ENCODE measurements at regions not wholly inside any gene's neighbourhood (a gene's known extent, or its start where the extent isn't known, plus 50 kb on each side); places are given as distances from the start of the nearest gene placed in this dataset.

GRCh38 chr13:22961835-22962537 lies 218.8 kb upstream of the SGCG start:
- no peak overlapping the region for H2BK20ac ChIP-seq (ENCODE audit: low read length)
- FAIRE-seq (no peak), DNase-seq (ENCODE audit: low read depth in 1 of 2, low spot score in 2 of 2) (peak in 1 of 2 experiments; percentile 28)
- no peak overlapping the region for H2AK5ac ChIP-seq (ENCODE audit: low read depth, low read length)
- H3K14ac ChIP-seq (ENCODE audit: insufficient read length): no peak overlapping the region
- H3K18ac ChIP-seq (ENCODE audit: extremely low read depth, low read length): no peak overlapping the region
- TF ChIP-seq KDM4A (IDR thresholded peaks at IDR 0.05; ENCODE audit: low read depth, low read length, severe bottlenecking): no peak
- TF ChIP-seq CBX5 (IDR thresholded peaks at IDR 0.05; ENCODE audit: low read depth, low read length): no peak
- TF ChIP-seq CHD1 (IDR thresholded peaks at IDR 0.05; ENCODE audit: low read depth, low read length): no peak
- no peak for TF ChIP-seq FOSL1 (IDR thresholded peaks at IDR 0.05; ENCODE audit: insufficient read depth, low read depth, low read length)
- no peak for TF ChIP-seq CEBPB (IDR thresholded peaks at IDR 0.05; ENCODE audit: low read depth, low read length)
- no peak for TF ChIP-seq ATF2 (IDR thresholded peaks at IDR 0.05; ENCODE audit: low read length)
- no peak for TF ChIP-seq HDAC6 (IDR thresholded peaks at IDR 0.05; ENCODE audit: low read depth, low read length)
- no peak overlapping the region for H2BK5ac ChIP-seq (ENCODE audit: low read depth, low read length)
- H2BK12ac ChIP-seq (ENCODE audit: low read depth, low read length): no peak overlapping the region
- H3K4me1 ChIP-seq (replicated peaks in 1 of 4; ENCODE audit: control insufficient read depth in 3 of 4, insufficient read depth in 4 of 4, low read length in 3 of 4): no peaks in the 10 kb centered on the region
- H3K79me1 ChIP-seq (ENCODE audit: low read depth, low read length): no peaks in the 10 kb centered on the region
- no peak overlapping the region for H4K8ac ChIP-seq (ENCODE audit: extremely low read depth, insufficient read depth, low read length)
- H3K23ac ChIP-seq (ENCODE audit: insufficient read length): no peak overlapping the region
- no peak overlapping the region for H4K5ac ChIP-seq (ENCODE audit: insufficient read length, low read depth, low read length)
- ChIA-PET POLR2A (ENCODE audit: partially characterized antibody) (no interaction called here), CTCF (ENCODE audit: partially characterized antibody) (interaction anchor here (0.7 to 1.4 kb wide), 2 partner anchors 10 to 161 kb away, joined by 3 to 5 read pairs; no protein-coding TSS in a partner anchor)
- no peaks in the 10 kb centered on the region for H3K27me3 ChIP-seq (replicated peaks in 1 of 4; ENCODE audit: control insufficient read depth in 3 of 4, extremely low read depth in 1 of 4, insufficient read depth in 3 of 4, low read length in 3 of 4)
- H2BK120ac ChIP-seq (replicated peaks; ENCODE audit: low read depth, low read length): no peak overlapping the region
- H2AFZ ChIP-seq (ENCODE audit: low read length): no peak overlapping the region
- H3K36me3 ChIP-seq (ENCODE audit: control insufficient read depth in 2 of 4, insufficient read depth in 4 of 4, low read length in 3 of 4): no peaks in the 10 kb centered on the region
- H3K4me2 ChIP-seq (ENCODE audit: insufficient read depth in 1 of 2, low read depth in 2 of 2, low read length in 2 of 2): no peak overlapping the region
- 83% methylated on average over 16 of the region's 16 CpGs; no CpG with 5 or more reads in 1 of the 2 experiments for whole genome bisulfite sequencing, 2 experiments (ENCODE audit: extremely low coverage in 1 of 2, insufficient coverage in 1 of 2, insufficient read length in 1 of 2, insufficient replicate concordance in 2 of 2, low coverage in 1 of 2, low lambda C conversion rate in 2 of 2, missing lambda C conversion rate in 1 of 2)
- no peaks in the 10 kb centered on the region for H4K20me1 ChIP-seq (replicated peaks in 1 of 2; ENCODE audit: control insufficient read depth in 1 of 2, insufficient read depth in 2 of 2, low read length in 2 of 2)
- H4K91ac ChIP-seq (replicated peaks; ENCODE audit: insufficient read length, low read length): no peak overlapping the region
- no peaks in the 10 kb centered on the region for H3K9me3 ChIP-seq (ENCODE audit: insufficient read depth in 2 of 2, low read depth in 1 of 2, low read length in 1 of 2)
- H3K23me2 ChIP-seq (ENCODE audit: low read depth, low read length): no peaks in the 10 kb centered on the region
- no peaks in the 10 kb centered on the region for H3K79me2 ChIP-seq (ENCODE audit: control insufficient read depth in 1 of 2, insufficient read depth in 2 of 2, low read length in 2 of 2)
- H2BK15ac ChIP-seq (ENCODE audit: low read length): no peak overlapping the region
- H3K9ac ChIP-seq (replicated peaks in 1 of 4; ENCODE audit: extremely low read depth in 1 of 4, low read depth in 3 of 4, low read length in 3 of 4): no peak overlapping the region
- no peak overlapping the region for H3K4ac ChIP-seq (replicated peaks; ENCODE audit: insufficient read length, low read depth, low read length)
- H3K4me3 ChIP-seq (ENCODE audit: extremely low read depth in 1 of 4, insufficient read depth in 2 of 4, low read depth in 3 of 4, low read length in 4 of 4): no peak overlapping the region
- H3K56ac ChIP-seq (replicated peaks; ENCODE audit: insufficient read length, low read depth, low read length): no peak overlapping the region
- H3K27ac ChIP-seq (ENCODE audit: low read depth, low read length): no peak overlapping the region
